ENCODE measurements at regions not wholly inside any gene's neighbourhood (a gene's known extent, or its start where the extent isn't known, plus 50 kb on each side); places are given as distances from the start of the nearest gene placed in this dataset.

GRCh38 chr1:157371826-157372225 lies 180.5 kb downstream of the FCRL5 start:
- TF ChIP-seq CTCF (IDR thresholded peaks at IDR 0.05; ENCODE audit: low read depth, low read length, poor library complexity, severe bottlenecking) (no peak), EZH2phosphoT487 (IDR thresholded peaks at IDR 0.05; ENCODE audit: borderline replicate concordance, low read length) (no peak)
